Parathyroid adenoma (tissue), 2 donors: ENCODE measurements at regions not wholly inside any gene's neighbourhood (a gene's known extent, or its start where the extent isn't known, plus 50 kb on each side); places are given as distances from the start of the nearest gene placed in this dataset.

ENCODE experiments used
- H2AFZ ChIP-seq: fragments of 300-600 bp; sonication (generic); one replicate; pipeline ENCODE4 v1.7.0; 2017; ENCODE audit warnings: antibody characterized with exemption, mild to moderate bottlenecking
- H3K27ac ChIP-seq: fragments of 300-600 bp; sonication (generic); one replicate; pipeline ENCODE4 v1.7.0; 2017
- H3K27me3 ChIP-seq: fragments of 300-600 bp; sonication (generic); one replicate; pipeline ENCODE4 v1.7.0; 2017; ENCODE audit warnings: low read length; ENCODE audit not compliant: control insufficient read depth, insufficient read depth
- H3K36me3 ChIP-seq: fragments of 300-600 bp; sonication (generic); one replicate; pipeline ENCODE4 v1.7.0; 2017; ENCODE audit warnings: low read length; ENCODE audit not compliant: control insufficient read depth, insufficient read depth
- H3K4me1 ChIP-seq: fragments of 300-600 bp; sonication (generic); one replicate; pipeline ENCODE4 v1.7.0; 2017; ENCODE audit warnings: control low read depth
- H3K4me2 ChIP-seq: fragments of 300-600 bp; sonication (generic); one replicate; pipeline ENCODE4 v1.7.0; 2017; ENCODE audit warnings: low read length
- H3K4me3 ChIP-seq: fragments of 300-600 bp; sonication (generic); one replicate; pipeline ENCODE4 v1.7.0; 2017; ENCODE audit warnings: low read depth, low read length
- H3K79me2 ChIP-seq: fragments of 300-600 bp; sonication (generic); one replicate; pipeline ENCODE4 v1.7.0; 2017; ENCODE audit warnings: control low read depth
- H3K9ac ChIP-seq: fragments of 300-600 bp; sonication (generic); one replicate; pipeline ENCODE4 v1.7.0; 2017; ENCODE audit warnings: mild to moderate bottlenecking
- H3K9me3 ChIP-seq: fragments of 300-600 bp; sonication (generic); one replicate; pipeline ENCODE4 v1.7.0; 2017; ENCODE audit warnings: low read length; ENCODE audit not compliant: control insufficient read depth
- CTCF ChIP-seq: fragments of 300-600 bp; sonication (generic); IDR thresholded peaks from one replicate; pipeline ENCODE4 v1.7.0; 2017; ENCODE audit warnings: antibody characterized with exemption, mild to moderate bottlenecking
- donor health status: primary hyperparathyroidism.

GRCh38 chr2:49219741-49220140 is 65.4 kb upstream of the FSHR start:
- no peak overlapping the region for H3K27ac ChIP-seq
- H3K4me1 ChIP-seq: no peaks in the 10 kb centered on the region
- TF ChIP-seq CTCF: no peak
- no peaks in the 10 kb centered on the region for H3K27me3 ChIP-seq
- H3K4me3 ChIP-seq: no peak overlapping the region
- no peaks in the 10 kb centered on the region for H3K79me2 ChIP-seq
- H2AFZ ChIP-seq: no peak overlapping the region
- no peaks in the 10 kb centered on the region for H3K36me3 ChIP-seq
- no peaks in the 10 kb centered on the region for H3K9me3 ChIP-seq
- H3K4me2 ChIP-seq: no peak overlapping the region
- no peak overlapping the region for H3K9ac ChIP-seq

GRCh38 chr2:49210191-49210590 is 55.9 kb upstream of the FSHR start:
- Histone ChIP-seq H3K4me1 (no peaks in the 10 kb centered on the region), H3K36me3 (no peaks in the 10 kb centered on the region), H3K9me3 (no peaks in the 10 kb centered on the region), H3K4me3 (no peak overlapping the region), H3K27ac (no peak overlapping the region), H3K27me3 (no peaks in the 10 kb centered on the region), H3K4me2 (no peak overlapping the region), H3K9ac (no peak overlapping the region), H2AFZ (no peak overlapping the region), H3K79me2 (no peaks in the 10 kb centered on the region)
- TF ChIP-seq CTCF: no peak

- H3K27ac ChIP-seq: no peak overlapping the region
- H3K79me2 ChIP-seq: no peaks in the 10 kb centered on the region
- H3K4me3 ChIP-seq: no peak overlapping the region
- H3K36me3 ChIP-seq: no peaks in the 10 kb centered on the region
- H3K9me3 ChIP-seq: no peaks in the 10 kb centered on the region
- H3K4me1 ChIP-seq: no peaks in the 10 kb centered on the region
- no peak for TF ChIP-seq CTCF
- H2AFZ ChIP-seq: no peak overlapping the region
- no peaks in the 10 kb centered on the region for H3K27me3 ChIP-seq
- H3K9ac ChIP-seq: no peak overlapping the region
- no peak overlapping the region for H3K4me2 ChIP-seq
These were observed 52.9 kb upstream of the FSHR start for GRCh38 chr2:49207204-49207603.
